Activated T-helper 17 cell treated with anti-CD3 and anti-CD28 coated beads, Interleukin-2, amount 50 U/mL, for 72 hours (primary cell): ENCODE measurements at regions not wholly inside any gene's neighbourhood (a gene's known extent, or its start where the extent isn't known, plus 50 kb on each side); places are given as distances from the start of the nearest gene placed in this dataset.
A peak's percentile ranks its signal among the peaks of the same experiment; 100 is the strongest.
"Not testable (repeated sequence)": the region's sequence is repeated elsewhere in the genome, so short reads cannot be mapped to it uniquely, and the experiment has no call there.

ENCODE experiments used
- ATAC-seq: fragments of 150-1000 bp; cut with Tn5 transposase; replicated peaks from 2 replicates; pipeline ENCODE4 v1.10.0; 2021; ENCODE audit warnings: mild to moderate bottlenecking, moderate library complexity
- H3K27ac Mint-ChIP-seq: one replicate; pipeline ENCODE4 v1.8.0; 2022; ENCODE audit warnings: mixed read lengths
- H3K27me3 Mint-ChIP-seq: one replicate; pipeline ENCODE4 v1.8.0; 2022; ENCODE audit warnings: mixed read lengths
- H3K36me3 Mint-ChIP-seq: one replicate; pipeline ENCODE4 v1.8.0; 2022; ENCODE audit warnings: low read depth, mild to moderate bottlenecking, mixed read lengths
- H3K4me1 Mint-ChIP-seq: one replicate; pipeline ENCODE4 v1.8.0; 2022; ENCODE audit warnings: mixed read lengths
- H3K4me3 Mint-ChIP-seq: one replicate; pipeline ENCODE4 v1.8.0; 2022; ENCODE audit warnings: mild to moderate bottlenecking, mixed read lengths
- H3K9me3 Mint-ChIP-seq: one replicate; pipeline ENCODE4 v1.8.0; 2022; ENCODE audit warnings: mixed read lengths

DNA sequence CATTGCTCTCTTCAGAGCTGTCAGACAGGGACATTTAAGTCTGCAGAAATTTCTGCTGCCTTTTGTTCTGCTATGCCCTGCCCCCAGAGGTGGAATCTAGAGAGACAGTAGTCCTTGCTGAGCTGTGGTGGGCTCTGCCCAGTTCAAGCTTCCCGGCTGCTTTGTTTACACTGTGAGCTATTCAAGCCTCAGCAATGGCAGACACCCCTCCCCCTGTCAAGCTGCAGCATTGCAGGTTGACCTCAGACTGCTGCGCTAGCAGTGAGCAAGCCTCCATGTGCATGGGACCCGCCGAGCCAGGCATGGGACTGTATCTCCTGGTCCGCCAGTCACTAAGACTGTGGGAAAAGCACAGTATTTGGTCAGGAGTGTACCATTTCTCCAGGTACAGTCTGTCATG lies 53.6 kb upstream of the MAPK10 start:
- not testable (repeated sequence) for H3K36me3 Mint-ChIP-seq, H3K4me3 Mint-ChIP-seq, ATAC-seq, H3K9me3 Mint-ChIP-seq, H3K4me1 Mint-ChIP-seq, H3K27ac Mint-ChIP-seq
- peaks cover 22% of the 10 kb centered on the region for H3K27me3 Mint-ChIP-seq

DNA sequence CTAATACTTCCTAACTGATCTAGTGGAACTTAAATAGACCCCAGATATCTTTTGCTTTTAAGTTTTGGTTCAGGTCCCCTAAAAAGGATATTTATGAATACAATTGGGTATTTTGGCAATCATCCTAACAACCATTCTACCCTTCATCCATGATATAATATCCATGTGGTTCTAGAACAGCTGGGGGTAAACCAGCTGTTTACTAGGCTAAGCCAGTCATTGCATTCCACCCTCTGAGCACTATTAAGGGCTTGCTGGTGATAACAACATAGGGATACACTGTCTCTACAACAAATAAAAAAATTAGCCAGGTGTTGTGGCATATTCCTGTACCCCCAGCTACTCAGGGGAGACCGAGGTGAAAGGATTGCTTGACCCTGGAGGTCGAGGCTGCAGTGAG lies 54.8 kb upstream of the MAPK10 start:
- Mint-ChIP-seq H3K27me3 (peaks cover 25% of the 10 kb centered on the region), H3K4me3 (no peak overlapping the region), H3K27ac (no peak overlapping the region), H3K36me3 (no peaks in the 10 kb centered on the region), H3K4me1 (no peaks in the 10 kb centered on the region), H3K9me3 (peaks cover 5% of the 10 kb centered on the region)
- no peak for ATAC-seq

DNA sequence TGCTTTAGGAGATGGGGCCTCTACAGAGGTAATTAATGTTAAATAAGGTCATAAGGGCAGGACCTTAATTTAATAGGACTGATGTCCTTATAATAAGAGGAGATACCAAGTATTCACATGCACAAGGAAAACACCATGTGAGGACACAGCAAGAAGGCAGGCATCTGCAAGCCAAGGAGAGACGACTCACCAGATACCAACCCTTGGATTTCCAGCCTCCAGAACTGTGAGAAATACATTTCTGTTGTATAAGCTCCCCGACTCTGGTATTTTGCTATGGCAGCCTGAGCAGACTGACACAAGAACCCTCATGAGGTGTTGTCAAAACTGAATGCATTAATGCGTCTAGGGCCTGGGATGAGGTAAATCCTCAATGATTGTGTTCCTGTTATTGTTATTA lies 56.2 kb upstream of the MAPK10 start:
- H3K4me1 Mint-ChIP-seq, result no peaks in the 10 kb centered on the region
- peaks cover 25% of the 10 kb centered on the region for H3K27me3 Mint-ChIP-seq
- no peak for ATAC-seq
- H3K9me3 Mint-ChIP-seq, result peaks cover 5% of the 10 kb centered on the region
- H3K4me3 Mint-ChIP-seq, result no peak overlapping the region
- H3K27ac Mint-ChIP-seq, result no peak overlapping the region
- H3K36me3 Mint-ChIP-seq, result no peaks in the 10 kb centered on the region

DNA sequence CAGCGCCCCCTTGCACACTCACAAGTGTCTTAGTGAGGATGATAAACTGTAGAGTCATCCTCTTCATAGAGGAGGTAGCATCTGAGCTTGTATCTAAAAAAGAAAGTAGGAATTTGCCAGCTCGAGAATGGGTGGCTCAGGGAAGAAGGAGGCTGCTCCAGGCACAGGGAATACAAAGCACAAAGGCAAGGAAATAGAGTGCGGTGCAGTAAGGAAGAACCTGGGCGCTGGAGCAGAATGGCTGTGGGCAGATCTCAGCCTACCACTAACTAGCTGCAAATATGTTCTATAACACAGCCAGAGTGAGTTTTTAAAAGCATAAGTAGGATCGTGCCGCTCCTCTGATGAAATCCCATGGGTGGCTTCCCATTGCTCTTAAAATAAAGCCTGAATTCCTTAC lies 61.6 kb upstream of the MAPK10 start:
- no peak overlapping the region for H3K4me3 Mint-ChIP-seq

DNA sequence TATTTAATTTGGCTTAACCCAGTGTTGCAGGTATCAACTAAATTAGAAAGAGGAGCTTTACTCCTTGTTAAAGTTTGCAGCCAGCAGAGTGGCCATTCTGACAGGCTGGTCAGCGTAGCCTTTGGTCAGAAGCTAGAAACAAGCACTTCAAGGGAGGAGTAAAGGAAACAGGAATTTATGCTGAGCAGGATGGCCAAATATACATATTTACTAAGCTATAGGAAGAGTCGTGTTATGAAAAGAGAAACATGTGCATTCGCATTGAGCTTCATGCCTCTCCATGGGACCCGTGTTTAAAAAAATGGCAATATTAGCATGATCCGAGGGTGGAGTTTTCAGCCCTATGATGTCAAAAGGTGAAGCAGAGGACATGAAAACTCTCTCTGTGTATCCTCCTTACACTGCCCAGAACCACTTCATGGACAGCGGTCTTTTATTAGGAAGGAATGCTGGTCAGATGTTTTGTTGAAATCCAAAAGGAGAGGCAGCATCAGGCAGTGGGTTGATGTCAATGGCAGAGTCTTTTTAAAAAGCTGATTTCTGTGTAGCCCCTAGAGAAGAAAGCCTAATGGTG lies 71.8 kb upstream of the MAPK10 start:
- H3K4me3 Mint-ChIP-seq, result no peak overlapping the region
- no peaks in the 10 kb centered on the region for H3K4me1 Mint-ChIP-seq
- H3K9me3 Mint-ChIP-seq, result no peaks in the 10 kb centered on the region
- no peak overlapping the region for H3K27ac Mint-ChIP-seq
- peaks cover 3% of the 10 kb centered on the region for H3K27me3 Mint-ChIP-seq
- H3K36me3 Mint-ChIP-seq, result no peaks in the 10 kb centered on the region
- no peak for ATAC-seq

More for the DNA sequence above, 61.6 kb upstream of the MAPK10 start:
- H3K27me3 Mint-ChIP-seq, result peaks cover 4% of the 10 kb centered on the region
- H3K36me3 Mint-ChIP-seq, result no peaks in the 10 kb centered on the region
- ATAC-seq, result no peak
- H3K9me3 Mint-ChIP-seq, result no peaks in the 10 kb centered on the region
- no peaks in the 10 kb centered on the region for H3K4me1 Mint-ChIP-seq
- no peak overlapping the region for H3K27ac Mint-ChIP-seq

DNA sequence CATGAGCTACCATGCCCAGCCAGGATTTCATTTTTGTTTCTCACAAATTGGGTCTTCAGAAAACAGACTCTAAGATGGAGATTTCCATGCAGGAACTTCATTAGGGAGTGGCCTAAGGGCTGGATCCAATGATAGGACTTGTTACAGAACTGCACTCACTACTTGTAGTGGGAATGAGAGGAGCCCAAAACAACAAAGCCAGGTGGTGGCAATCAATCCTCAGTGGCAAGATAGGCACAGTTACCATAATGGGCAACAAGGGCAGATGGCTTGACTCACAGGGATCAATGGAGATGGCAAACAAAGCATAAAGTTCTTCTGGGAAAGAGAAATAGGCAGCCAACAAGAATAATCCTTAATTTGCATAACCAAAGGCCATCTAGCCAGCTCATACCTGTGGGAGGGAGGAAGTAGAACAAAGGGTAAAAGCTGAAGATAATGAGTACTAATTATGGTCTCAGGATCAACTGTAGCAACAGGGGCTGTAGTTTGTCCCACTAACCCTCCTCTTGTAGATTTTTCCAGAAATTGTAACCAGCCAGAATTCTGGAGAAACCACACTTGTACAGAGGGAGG lies 72.8 kb upstream of the MAPK10 start:
- H3K27ac Mint-ChIP-seq, result no peak overlapping the region

DNA sequence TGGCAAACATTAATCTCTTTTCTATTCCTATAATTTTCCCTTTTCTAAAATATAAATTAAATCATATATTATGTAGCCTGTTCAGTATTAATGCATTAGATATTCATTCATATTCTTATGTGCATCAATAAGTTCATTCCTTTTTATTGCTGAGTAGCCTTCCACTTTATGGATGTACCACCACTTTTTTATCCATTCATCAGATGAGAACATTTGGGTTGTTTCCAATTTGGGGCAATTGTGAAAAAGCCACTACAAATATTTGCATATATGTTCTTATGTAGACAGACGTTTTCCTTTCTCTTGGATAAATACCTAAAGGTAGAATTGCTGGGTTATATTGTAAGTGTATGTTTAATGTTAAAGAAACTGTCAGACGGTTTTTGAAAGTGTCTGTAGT lies 79.4 kb upstream of the MAPK10 start:
- Mint-ChIP-seq H3K27ac (no peak overlapping the region), H3K4me3 (no peak overlapping the region), H3K9me3 (no peaks in the 10 kb centered on the region), H3K27me3 (peaks cover 9% of the 10 kb centered on the region), H3K36me3 (no peaks in the 10 kb centered on the region), H3K4me1 (no peaks in the 10 kb centered on the region)
- no peak for ATAC-seq

More for the DNA sequence above, 72.8 kb upstream of the MAPK10 start:
- no peaks in the 10 kb centered on the region for H3K36me3 Mint-ChIP-seq
- no peak for ATAC-seq
- H3K27me3 Mint-ChIP-seq, result no peaks in the 10 kb centered on the region
- H3K4me1 Mint-ChIP-seq, result no peaks in the 10 kb centered on the region
- no peaks in the 10 kb centered on the region for H3K9me3 Mint-ChIP-seq
- no peak overlapping the region for H3K4me3 Mint-ChIP-seq

DNA sequence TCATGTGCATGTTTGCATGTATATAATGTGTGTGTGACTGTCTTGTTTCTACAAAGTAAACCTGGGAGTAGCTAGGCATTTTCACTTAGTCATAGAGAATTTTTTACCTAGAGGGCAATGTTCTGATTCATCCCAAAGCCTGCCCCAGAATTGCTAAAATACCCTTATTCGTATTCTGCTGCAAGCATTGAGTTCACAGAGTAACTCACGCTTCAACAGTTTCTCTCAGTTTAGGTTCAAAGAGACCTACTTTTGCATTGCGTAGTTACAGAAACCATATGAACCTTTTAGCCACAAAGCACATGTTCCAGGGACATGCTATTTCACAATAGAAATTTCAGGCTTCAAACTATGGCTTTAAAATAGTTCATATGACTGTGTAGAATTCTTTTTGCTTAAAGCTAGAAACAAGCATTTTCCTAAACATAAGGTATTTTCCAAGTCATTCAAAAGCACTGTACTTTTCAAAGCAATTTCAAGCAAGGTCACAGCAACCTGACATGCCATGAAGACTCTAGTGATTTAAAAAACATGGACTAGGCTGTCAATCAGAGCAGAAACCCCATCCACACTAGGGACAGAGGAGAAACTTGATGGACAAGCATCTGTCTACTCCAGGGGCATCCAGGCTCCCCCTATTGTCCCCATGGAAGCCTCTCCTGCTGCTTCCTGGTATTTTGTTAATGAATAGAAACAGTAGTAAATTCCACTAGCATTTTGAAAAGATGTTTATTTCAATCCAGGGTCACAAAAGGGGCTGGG lies 81.5 kb upstream of the MAPK10 start:
- Mint-ChIP-seq H3K4me1 (no peaks in the 10 kb centered on the region), H3K27me3 (peaks cover 20% of the 10 kb centered on the region), H3K36me3 (no peaks in the 10 kb centered on the region), H3K9me3 (no peaks in the 10 kb centered on the region), H3K27ac (no peak overlapping the region), H3K4me3 (no peak overlapping the region)
- peak; percentile 31 for ATAC-seq

DNA sequence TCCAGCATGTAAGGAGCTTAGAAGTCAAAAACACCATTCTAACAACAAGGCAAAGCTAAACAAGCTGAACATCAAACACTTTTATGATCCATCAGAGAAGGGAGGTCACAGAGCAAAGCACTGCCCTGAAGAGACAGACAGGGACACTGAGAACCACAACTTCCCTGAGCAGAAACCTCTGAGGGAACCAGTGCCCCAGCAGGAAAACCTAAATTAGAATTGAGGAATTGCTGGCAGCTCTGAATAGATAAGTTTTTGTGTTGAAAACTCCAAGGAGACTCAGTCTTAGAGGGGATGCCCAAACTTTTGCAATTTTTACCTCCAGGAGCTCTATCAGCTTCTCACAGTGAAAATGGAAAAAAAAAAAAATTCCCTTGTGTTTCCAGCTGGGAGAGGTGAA lies 83.0 kb upstream of the MAPK10 start:
- no peaks in the 10 kb centered on the region for H3K36me3 Mint-ChIP-seq
- ATAC-seq, result no peak
- H3K9me3 Mint-ChIP-seq, result no peaks in the 10 kb centered on the region

DNA sequence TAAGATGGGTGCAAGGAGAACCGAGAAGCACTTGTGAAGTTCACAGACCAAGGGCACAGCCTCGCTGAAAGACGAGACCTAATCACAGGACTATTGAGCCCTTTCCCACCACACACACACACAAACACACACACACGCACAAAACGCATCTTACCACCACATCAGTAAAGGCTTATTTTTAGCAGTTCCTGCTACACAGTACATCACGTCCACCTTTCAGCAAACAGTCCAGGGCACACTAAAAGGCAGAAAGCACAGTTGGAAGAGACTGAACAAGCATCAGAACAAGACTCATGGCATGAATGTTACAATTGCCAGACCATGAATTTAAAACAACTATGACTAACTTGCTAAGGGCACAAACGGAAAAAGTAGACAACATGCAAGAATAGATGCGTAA lies 83.6 kb upstream of the MAPK10 start:
- peaks cover 24% of the 10 kb centered on the region for H3K27me3 Mint-ChIP-seq
- no peaks in the 10 kb centered on the region for H3K9me3 Mint-ChIP-seq
- H3K4me1 Mint-ChIP-seq, result no peaks in the 10 kb centered on the region
- no peaks in the 10 kb centered on the region for H3K36me3 Mint-ChIP-seq
- no peak overlapping the region for H3K4me3 Mint-ChIP-seq
- no peak for ATAC-seq
- no peak overlapping the region for H3K27ac Mint-ChIP-seq

More for the DNA sequence above, 83.0 kb upstream of the MAPK10 start:
- H3K27ac Mint-ChIP-seq, result no peak overlapping the region
- H3K4me1 Mint-ChIP-seq, result no peaks in the 10 kb centered on the region
- peaks cover 24% of the 10 kb centered on the region for H3K27me3 Mint-ChIP-seq
- no peak overlapping the region for H3K4me3 Mint-ChIP-seq

DNA sequence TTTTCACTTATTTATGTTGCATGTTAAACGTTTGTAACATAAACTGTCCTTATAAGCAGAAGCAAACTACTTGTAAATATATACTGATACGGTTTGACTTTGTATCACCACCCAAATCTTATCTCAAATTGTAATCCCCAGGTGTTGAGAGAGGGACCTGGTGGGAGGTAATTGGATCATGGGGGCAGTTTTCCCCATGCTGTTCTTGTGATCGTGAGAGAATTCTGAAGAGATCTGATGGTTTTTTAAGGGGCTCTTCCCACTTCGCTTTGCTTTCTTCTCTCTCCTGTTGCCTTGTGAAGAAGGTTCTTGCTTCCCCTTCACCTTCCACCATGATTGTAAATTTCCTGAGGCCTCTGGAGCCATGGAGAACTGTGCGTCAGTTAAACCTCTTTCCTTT lies 87.1 kb upstream of the MAPK10 start:
- H3K9me3 Mint-ChIP-seq, result no peaks in the 10 kb centered on the region
- no peak for ATAC-seq
- H3K4me3 Mint-ChIP-seq, result no peak overlapping the region
- H3K27ac Mint-ChIP-seq, result no peak overlapping the region
- peaks cover 38% of the 10 kb centered on the region for H3K27me3 Mint-ChIP-seq
- peaks cover 3% of the 10 kb centered on the region for H3K4me1 Mint-ChIP-seq
- no peaks in the 10 kb centered on the region for H3K36me3 Mint-ChIP-seq

DNA sequence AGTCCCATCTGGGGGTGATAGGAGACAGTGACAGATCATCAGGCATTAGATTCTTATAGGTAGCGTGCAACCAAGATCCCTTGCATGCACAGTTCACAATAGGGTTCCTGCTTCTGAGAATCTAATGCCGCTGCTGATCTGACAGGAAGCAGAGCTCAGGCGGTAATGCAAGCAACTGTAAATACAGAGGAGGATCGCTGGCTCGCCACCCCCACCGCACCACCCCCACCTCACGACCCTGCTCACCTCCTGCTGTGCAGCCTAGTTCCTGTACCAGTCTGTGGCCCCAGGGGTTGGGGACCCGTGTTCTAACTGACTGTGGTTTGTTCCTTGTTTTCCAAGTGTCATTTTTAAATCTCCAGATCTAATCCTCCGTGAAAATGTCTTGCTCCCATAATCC lies 89.0 kb upstream of the MAPK10 start:
- Mint-ChIP-seq H3K27ac (no peak overlapping the region), H3K27me3 (peaks cover 32% of the 10 kb centered on the region), H3K9me3 (no peaks in the 10 kb centered on the region), H3K4me3 (no peak overlapping the region), H3K36me3 (no peaks in the 10 kb centered on the region), H3K4me1 (peaks cover 3% of the 10 kb centered on the region)
- no peak for ATAC-seq

DNA sequence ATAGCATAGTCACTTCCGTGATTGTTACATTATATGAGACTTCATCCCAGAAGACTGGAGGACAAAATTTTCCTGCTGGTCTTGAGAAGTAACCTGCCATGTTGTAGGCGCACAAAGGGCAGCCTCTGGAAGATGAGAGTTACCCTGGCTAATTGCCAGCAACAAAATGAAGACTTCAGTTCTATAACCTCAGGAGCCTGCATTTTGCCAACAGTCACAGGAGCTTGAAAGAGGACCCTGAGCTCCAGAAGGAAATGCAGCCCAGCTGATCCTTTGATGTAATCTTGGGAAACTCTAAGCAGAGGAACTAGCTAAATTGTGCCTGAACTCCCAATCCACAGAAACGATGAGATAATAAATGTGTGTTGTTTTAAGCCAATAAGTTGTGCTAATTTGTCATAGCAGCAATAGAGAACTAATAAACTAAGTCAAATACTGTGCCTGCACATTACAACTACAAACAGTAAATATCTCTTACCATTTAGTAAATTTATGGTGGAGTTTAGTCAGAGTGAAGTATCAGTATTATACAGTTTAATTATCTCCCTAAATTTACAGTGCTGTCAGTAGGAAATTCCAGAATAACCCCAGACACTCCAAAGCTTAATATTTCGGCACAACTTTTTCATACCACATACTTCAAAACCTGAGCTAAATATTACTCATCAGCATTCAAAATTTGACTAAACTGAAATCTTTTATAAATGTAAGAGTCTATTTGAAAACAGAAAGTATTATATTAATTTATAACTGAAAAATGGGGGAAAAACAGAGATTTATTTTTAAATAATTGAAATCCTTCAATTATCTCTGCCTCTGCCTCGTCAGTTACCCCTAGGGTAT lies 90.1 kb upstream of the MAPK10 start:
- Mint-ChIP-seq H3K4me1 (peaks cover 3% of the 10 kb centered on the region), H3K36me3 (no peaks in the 10 kb centered on the region), H3K27ac (no peak overlapping the region), H3K4me3 (no peak overlapping the region), H3K9me3 (no peaks in the 10 kb centered on the region), H3K27me3 (peaks cover 37% of the 10 kb centered on the region)
- ATAC-seq, result no peak

DNA sequence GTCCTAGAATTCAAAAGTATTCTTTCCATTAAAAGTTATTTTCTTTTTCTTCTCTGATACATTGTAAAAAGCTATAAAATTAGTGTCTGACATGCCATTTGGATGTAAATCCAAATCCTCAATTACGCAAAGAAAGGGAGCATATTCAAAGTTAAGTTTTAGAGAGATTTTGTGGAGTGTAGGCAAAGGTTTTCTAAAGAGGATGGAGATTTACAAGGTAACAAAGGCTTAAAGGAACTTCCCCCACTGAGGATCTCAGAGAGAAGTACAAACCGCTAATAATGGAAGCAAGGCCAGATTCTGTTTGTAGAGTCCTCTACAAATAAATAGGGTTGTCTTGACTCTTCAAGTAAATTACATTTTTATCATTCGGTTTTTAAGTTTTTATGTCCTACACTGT lies 91.0 kb upstream of the MAPK10 start:
- H3K36me3 Mint-ChIP-seq, result no peaks in the 10 kb centered on the region

More for the DNA sequence above, 91.0 kb upstream of the MAPK10 start:
- no peak overlapping the region for H3K27ac Mint-ChIP-seq
- H3K4me1 Mint-ChIP-seq, result peaks cover 3% of the 10 kb centered on the region
- peaks cover 33% of the 10 kb centered on the region for H3K27me3 Mint-ChIP-seq
- H3K9me3 Mint-ChIP-seq, result no peaks in the 10 kb centered on the region
- H3K4me3 Mint-ChIP-seq, result no peak overlapping the region
- no peak for ATAC-seq
